Activated gamma-delta T cell (primary cell): ENCODE measurements at regions not wholly inside any gene's neighbourhood (a gene's known extent, or its start where the extent isn't known, plus 50 kb on each side); places are given as distances from the start of the nearest gene placed in this dataset.

ENCODE experiments used
- DNase-seq: peaks from one replicate; lab custom pipeline; 2025; lab: John Stamatoyannopoulos, UW

GRCh38 chr2:34105006-34105767 is 506.1 kb upstream of the FAM98A start:
- no peak for DNase-seq

DNA sequence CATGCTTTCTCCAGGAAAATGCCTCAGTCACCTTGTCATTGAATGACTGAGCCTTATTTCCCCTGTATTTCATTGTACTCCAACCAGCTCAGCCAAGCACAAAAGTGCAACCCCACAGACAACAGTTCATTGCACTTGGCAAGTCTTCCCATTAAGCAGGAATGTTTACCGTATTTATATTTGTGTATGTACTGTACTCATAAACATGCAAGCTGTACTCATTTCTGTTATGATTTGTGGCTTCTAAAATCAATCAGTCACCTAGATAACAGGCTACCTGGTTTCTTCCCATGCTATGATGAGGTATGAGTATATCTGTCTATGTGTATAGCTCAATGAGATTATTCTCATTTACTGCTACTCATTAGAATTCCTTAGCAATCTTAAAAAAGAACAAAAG is 505.5 kb upstream of the FAM98A start:
- DNase-seq: no peak

GRCh38 chr2:34103437-34103836 is 504.3 kb upstream of the FAM98A start:
- no peak for DNase-seq

DNA sequence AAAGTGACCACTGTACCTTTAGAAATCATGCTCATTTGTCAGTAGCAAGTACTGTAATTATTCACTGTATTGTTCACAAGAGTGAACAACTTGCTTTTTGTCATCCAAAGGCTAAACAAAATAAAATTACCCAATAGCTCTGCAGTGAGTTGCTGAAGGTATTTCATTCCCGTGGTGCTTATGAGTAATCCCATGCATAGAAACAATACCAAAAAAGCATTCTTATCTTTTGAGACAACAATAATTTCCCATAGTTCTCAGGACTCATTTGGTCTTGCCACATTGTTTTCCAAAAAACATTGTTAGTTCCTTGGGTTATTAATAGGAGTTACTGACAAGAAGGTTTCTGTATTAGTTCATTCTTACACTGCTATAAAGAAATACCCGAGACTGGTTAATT is 503.2 kb upstream of the FAM98A start:
- DNase-seq: no peak

- DNase-seq: no peak
Measured at GRCh38 chr2:34099377-34099776, 500.3 kb upstream of the FAM98A start.

DNA sequence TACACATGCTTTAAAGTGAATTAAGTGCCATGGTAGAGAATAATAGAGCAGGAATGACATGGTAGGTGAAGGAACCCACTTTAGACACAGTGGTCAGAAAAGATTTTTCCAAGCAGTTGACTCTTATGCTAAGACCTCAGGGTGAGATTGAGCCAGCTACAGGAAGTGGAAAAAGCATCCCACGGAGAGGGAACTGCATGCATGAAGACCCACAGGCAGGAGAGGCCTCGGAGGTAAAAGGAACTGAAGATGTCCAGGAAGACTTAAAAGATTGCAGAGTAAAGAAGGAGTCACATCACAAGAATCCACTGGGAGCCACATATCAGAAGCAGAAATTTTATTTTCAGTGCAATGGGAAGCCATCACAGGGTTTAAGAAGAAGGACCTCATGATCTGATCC is 499.2 kb upstream of the FAM98A start:
- DNase-seq: no peak

GRCh38 chr2:34096562-34097171 is 497.6 kb upstream of the FAM98A start:
- no peak for DNase-seq

DNA sequence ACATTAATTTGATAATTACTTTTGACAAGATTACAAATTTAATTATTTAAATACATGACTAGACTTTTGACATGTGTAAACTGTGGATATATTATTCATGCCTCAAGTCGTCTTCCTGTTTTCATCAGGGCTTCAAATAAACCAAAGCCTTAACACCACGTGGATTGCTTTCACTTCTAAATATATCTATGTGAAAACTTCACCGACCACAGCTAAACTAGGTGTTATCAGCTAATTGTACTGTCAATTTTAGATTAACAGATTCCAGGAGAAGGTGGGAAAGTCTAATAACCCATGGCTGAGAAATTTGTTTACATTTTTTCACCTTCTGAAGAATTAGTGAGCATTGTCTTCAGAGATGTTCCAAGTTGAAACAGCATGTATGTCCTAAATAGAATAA is 494.7 kb upstream of the FAM98A start:
- DNase-seq: no peak

- DNase-seq: no peak
Measured at GRCh38 chr2:34070196-34070595, 471.1 kb upstream of the FAM98A start.

- DNase-seq: no peak
Measured at GRCh38 chr2:34069604-34070003, 470.5 kb upstream of the FAM98A start.

GRCh38 chr2:34050413-34050812 is 451.3 kb upstream of the FAM98A start:
- DNase-seq: no peak

DNA sequence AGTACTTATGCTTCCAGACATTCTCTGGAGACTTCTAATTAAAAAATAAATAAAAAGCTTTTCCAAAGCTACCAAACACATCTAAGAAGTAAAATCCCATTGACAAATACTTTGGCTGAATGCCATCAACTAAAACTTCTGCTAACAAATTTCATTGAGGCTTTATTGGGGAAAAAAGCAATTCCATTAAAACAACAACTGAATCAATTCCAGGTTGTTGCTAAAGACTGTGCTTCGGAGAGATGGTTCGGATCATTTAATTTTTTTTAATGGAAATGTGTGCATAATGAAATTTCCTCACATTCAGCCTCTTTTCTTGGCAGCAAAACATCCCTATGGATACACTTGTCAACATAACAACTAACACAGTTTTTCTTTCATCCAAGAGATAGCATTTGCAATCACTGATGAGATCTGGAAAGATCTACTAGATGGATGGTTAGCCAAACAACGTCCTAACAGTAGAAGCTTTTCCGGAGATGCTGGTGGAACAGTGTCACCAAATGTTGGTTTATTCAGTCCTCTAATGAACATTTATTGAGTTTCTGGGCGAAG is 446.1 kb upstream of the FAM98A start:
- DNase-seq: no peak

DNA sequence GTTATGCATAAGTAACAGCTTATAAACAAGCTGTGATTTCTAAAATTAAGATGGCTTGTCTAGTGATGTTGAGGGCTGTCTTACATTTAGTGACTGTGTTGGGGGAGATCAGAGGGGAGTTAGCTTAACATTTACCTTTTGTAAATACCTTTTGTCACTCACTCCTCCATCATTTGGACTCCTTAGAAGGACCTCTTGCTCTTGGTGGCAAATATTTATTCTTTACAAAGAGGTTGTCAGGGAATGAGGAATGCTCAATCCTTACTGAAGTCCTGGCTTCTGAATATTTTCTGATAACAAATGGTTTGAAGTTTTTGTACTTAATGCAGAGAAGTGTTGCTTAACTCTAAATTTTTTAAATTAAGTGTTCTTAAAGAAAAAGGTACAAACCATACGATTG is 438.8 kb upstream of the FAM98A start:
- no peak for DNase-seq

DNA sequence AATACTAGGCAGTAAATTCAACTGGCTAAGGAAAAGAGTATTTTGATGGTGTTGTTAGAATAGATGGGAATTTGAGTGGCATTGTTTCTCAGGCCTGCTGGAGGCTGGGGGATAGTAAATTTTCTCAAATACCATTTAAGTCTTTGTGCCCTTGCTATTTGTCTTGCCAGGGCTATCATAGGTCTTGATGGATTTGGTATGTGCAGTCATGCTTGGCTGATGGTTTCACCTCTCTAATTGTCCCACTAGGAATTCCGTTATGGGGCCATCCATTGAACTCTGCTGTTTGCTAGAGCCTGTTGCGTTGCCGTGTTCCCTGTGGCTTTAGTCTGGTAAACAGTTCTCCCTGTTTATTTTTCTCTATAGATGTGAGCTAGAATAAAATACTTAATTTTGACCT is 438.1 kb upstream of the FAM98A start:
- no peak for DNase-seq

- DNase-seq: no peak
Measured at GRCh38 chr2:34031097-34031496, 432.0 kb upstream of the FAM98A start.

DNA sequence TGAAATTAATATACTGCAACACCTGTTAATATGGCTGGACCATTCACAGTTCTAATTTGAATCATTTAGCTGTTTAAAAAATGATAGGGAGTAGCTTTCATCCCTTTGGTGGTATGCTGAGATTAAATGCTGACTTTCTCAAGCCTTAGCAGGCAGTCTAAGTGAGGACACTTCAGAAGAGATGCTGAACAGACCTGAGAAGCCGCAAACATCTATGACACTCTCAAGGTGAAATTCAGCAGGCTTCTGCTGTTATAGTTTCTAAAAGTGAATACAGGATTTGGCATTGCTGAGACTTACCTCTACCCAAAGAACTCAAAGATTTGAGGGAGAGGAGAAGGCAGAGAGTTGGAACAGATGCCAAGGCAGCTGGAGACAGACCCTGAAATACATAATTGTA is 431.2 kb upstream of the FAM98A start:
- DNase-seq: no peak

GRCh38 chr2:34029073-34029472 is 430.0 kb upstream of the FAM98A start:
- DNase-seq: no peak

GRCh38 chr2:34025196-34025595 is 426.1 kb upstream of the FAM98A start:
- no peak for DNase-seq

DNA sequence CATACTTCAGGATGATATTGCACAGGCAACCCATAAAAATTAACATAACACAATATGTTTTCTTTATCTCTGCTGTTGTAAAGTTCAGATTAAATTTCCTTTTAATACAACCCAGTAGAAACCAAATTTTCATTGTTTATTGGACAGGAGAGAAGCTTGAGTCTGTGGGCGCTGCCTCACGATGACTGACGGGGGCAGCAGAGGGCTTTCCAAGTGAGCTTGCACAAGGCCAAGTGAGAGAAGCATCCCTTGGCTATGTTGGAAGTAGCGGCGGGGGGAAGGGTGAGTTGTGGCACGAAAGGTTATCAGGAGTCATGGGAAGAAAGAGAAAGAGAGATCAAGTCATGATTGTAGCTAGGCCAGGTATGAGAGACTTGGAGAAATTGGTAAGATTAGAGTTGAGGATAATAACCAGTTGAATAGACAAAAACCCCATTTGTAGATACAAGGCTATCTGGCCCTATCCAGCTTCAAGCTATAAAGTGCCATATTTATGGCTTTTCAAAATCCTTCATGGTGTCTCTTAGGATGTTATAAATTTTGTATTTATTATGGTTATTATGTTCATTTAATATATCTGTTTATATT is 413.7 kb upstream of the FAM98A start:
- DNase-seq: no peak

GRCh38 chr2:34011684-34012083 is 412.6 kb upstream of the FAM98A start:
- no peak for DNase-seq

GRCh38 chr2:34005901-34006300 is 406.8 kb upstream of the FAM98A start:
- no peak for DNase-seq

GRCh38 chr2:34004936-34005335 is 405.8 kb upstream of the FAM98A start:
- DNase-seq: no peak

DNA sequence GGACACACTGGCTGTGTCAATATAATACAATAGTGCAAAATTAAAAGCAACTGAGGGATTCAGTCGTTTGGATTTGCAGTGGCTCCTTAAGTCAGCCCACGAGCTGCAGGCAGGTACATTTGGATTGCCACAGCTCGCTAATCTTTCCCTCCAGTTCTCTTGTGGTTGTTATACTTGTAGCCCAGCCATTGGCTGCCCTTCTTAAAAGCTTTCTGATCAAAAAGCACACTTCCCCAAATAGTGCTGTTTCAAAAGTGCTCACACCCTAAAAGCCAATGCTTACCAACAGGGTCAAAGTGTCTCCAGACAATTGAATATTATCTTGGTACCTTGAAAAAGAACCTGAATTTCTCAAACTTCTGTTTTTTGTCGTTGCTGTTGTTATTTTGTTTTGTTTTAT is 404.7 kb upstream of the FAM98A start:
- no peak for DNase-seq
